ENCODE measurements at regions not wholly inside any gene's neighbourhood (a gene's known extent, or its start where the extent isn't known, plus 50 kb on each side); places are given as distances from the start of the nearest gene placed in this dataset.

DNA sequence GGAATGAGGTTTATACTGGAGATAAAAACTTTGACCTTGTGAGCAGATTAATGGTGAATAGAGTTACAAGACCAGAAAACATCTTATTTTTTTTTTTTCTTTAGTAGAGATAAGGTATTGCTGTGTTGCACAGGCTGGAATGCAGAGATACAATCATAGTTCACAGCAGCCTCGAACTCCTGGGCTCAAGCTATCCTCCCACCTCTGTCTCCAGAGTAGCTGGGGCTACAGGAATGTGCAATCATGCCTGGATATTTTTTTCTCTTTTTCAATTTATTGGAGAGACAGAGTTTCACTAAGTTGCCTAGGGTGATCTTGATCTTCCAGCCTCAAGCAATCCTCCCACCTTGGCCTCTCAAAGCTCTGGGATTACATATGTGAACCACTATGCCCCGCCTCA lies 2139.1 kb downstream of the PCDH9 start:
- Histone ChIP-seq H3K27me3 (ENCODE audit: control insufficient read depth in 1 of 2, insufficient read depth in 2 of 2, low read length in 2 of 2) (no peaks in the 10 kb centered on the region), H3K9me3 (ENCODE audit: low read length) (no peaks in the 10 kb centered on the region), H4K20me1 (ENCODE audit: insufficient read depth, low read length) (no peaks in the 10 kb centered on the region), H3K36me3 (replicated peaks in 1 of 2; ENCODE audit: control insufficient read depth in 1 of 2, insufficient read depth in 2 of 2, low read length in 2 of 2) (no peaks in the 10 kb centered on the region), H3K9ac (ENCODE audit: insufficient read depth, low read depth, low read length) (no peak overlapping the region), H3K4me1 (ENCODE audit: insufficient read depth, low read length) (no peaks in the 10 kb centered on the region), H3K4me3 (replicated peaks in 1 of 3; ENCODE audit: insufficient read depth in 1 of 3, low read depth in 2 of 3, low read length in 3 of 3) (no peak overlapping the region), H2AFZ (ENCODE audit: low read length) (no peak overlapping the region), H3K27ac (ENCODE audit: extremely low read length, insufficient read depth, low read length) (no peak overlapping the region), H3K79me2 (ENCODE audit: insufficient read depth, low read length) (no peaks in the 10 kb centered on the region), H3K4me2 (ENCODE audit: low read depth, low read length) (no peak overlapping the region)
- FAIRE-seq (no peak), ATAC-seq (no peak), DNase-seq (ENCODE audit: low spot score) (no peak)
- intact Hi-C loops (cut with micrococcal nuclease; ENCODE audit: unreplicated experiment): no loop called here
- WGBS (ENCODE audit: low lambda C conversion rate): 0% methylated on average over 2 of the region's 2 CpGs
- POLR2A ChIA-PET: no interaction called here
- BruUV-seq (replicated peaks): no TSS peak
- in situ Hi-C loops (cut with HindIII; ENCODE audit: extremely low pct_ligation_motif_present, low pct_unique_long_range_greater_than_20kb): no loop called here
- CTCF ChIA-PET (ENCODE audit: low intra/inter-chr PET ratio, low total read pairs): no interaction called here
- TF ChIP-seq FOXK1 (CRISPR knock-in tag; IDR thresholded peaks at IDR 0.05; ENCODE audit: borderline replicate concordance, low read depth) (no peak), ZFYVE20 (CRISPR knock-in tag; IDR thresholded peaks at IDR 0.05; ENCODE audit: borderline replicate concordance, low read depth) (no peak), RARG (CRISPR knock-in tag; IDR thresholded peaks at IDR 0.05; ENCODE audit: low read depth) (no peak), ZMYM3 (CRISPR knock-in tag; IDR thresholded peaks at IDR 0.05) (no peak), ZNF550 (CRISPR knock-in tag; IDR thresholded peaks at IDR 0.05; ENCODE audit: borderline replicate concordance) (no peak), ZNF83 (CRISPR knock-in tag; IDR thresholded peaks at IDR 0.05; ENCODE audit: borderline replicate concordance) (no peak), SIX4 (CRISPR knock-in tag; IDR thresholded peaks at IDR 0.05) (no peak), ZNF777 (CRISPR knock-in tag; IDR thresholded peaks at IDR 0.05) (no peak)
- TF ChIP-seq, protein P1, sequence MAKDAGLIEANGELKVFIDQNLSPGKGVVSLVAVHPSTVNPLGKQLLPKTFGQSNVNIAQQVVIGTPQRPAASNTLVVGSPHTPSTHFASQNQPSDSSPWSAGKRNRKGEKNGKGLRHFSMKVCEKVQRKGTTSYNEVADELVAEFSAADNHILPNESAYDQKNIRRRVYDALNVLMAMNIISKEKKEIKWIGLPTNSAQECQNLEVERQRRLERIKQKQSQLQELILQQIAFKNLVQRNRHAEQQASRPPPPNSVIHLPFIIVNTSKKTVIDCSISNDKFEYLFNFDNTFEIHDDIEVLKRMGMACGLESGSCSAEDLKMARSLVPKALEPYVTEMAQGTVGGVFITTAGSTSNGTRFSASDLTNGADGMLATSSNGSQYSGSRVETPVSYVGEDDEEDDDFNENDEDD (CRISPR knock-in tag; IDR thresholded peaks at IDR 0.05; ENCODE audit: borderline replicate concordance): no peak
- TF ChIP-seq, protein P2, sequence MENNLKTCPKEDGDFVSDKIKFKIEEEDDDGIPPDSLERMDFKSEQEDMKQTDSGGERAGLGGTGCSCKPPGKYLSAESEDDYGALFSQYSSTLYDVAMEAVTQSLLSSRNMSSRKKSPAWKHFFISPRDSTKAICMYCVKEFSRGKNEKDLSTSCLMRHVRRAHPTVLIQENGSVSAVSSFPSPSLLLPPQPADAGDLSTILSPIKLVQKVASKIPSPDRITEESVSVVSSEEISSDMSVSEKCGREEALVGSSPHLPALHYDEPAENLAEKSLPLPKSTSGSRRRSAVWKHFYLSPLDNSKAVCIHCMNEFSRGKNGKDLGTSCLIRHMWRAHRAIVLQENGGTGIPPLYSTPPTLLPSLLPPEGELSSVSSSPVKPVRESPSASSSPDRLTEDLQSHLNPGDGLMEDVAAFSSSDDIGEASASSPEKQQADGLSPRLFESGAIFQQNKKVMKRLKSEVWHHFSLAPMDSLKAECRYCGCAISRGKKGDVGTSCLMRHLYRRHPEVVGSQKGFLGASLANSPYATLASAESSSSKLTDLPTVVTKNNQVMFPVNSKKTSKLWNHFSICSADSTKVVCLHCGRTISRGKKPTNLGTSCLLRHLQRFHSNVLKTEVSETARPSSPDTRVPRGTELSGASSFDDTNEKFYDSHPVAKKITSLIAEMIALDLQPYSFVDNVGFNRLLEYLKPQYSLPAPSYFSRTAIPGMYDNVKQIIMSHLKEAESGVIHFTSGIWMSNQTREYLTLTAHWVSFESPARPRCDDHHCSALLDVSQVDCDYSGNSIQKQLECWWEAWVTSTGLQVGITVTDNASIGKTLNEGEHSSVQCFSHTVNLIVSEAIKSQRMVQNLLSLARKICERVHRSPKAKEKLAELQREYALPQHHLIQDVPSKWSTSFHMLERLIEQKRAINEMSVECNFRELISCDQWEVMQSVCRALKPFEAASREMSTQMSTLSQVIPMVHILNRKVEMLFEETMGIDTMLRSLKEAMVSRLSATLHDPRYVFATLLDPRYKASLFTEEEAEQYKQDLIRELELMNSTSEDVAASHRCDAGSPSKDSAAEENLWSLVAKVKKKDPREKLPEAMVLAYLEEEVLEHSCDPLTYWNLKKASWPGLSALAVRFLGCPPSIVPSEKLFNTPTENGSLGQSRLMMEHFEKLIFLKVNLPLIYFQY (CRISPR knock-in tag; IDR thresholded peaks at IDR 0.05; ENCODE audit: borderline replicate concordance): no peak
- TF ChIP-seq, protein P3, sequence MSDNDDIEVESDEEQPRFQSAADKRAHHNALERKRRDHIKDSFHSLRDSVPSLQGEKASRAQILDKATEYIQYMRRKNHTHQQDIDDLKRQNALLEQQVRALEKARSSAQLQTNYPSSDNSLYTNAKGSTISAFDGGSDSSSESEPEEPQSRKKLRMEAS (IDR thresholded peaks at IDR 0.05): no peak
- TF ChIP-seq, protein P4, sequence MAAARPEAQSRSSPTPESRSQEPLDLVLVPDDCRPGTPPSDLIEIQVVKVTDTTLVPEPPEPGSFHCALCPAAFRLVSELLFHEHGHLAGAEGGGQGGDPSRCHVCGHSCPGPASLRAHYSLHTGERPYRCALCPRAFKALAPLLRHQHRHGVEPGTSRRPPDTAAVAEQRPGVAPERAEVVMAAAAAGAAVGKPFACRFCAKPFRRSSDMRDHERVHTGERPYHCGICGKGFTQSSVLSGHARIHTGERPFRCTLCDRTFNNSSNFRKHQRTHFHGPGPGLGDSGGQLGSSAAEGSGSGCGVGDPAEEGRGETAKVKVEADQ (CRISPR knock-in tag; IDR thresholded peaks at IDR 0.05; ENCODE audit: borderline replicate concordance): no peak
